Tibial nerve (tissue), 4 donors: ENCODE measurements at regions not wholly inside any gene's neighbourhood (a gene's known extent, or its start where the extent isn't known, plus 50 kb on each side); places are given as distances from the start of the nearest gene placed in this dataset.

Source experiments
- CTCF ChIP-seq, 5 experiments: fragments of 200-600 bp in 3 of 5; fragments of 450-650 bp in 2 of 5; sonication (generic) in 3 of 5; IDR thresholded peaks; one replicate each; pipeline ENCODE4 v1.5.1; 2016 to 2019; ENCODE audit warnings: antibody characterized with exemption in 5 of 5, mild to moderate bottlenecking in 3 of 5, moderate library complexity in 2 of 5
- EP300 ChIP-seq, 2 donors: sonication (generic); formaldehyde crosslinking; IDR thresholded peaks; one replicate each; pipeline ENCODE4 v1.6.1; 2017; ENCODE audit warnings: antibody characterized with exemption in 2 of 2, mild to moderate bottlenecking in 1 of 2
- POLR2A ChIP-seq, 2 donors: fragments of 450-650 bp; IDR thresholded peaks; one replicate each; pipeline ENCODE4 v1.6.1; 2017; ENCODE audit warnings: antibody characterized with exemption in 2 of 2, mild to moderate bottlenecking in 2 of 2, moderate library complexity in 2 of 2

- no peak for TF ChIP-seq CTCF (IDR thresholded peaks at IDR 0.05)
- TF ChIP-seq POLR2A (IDR thresholded peaks at IDR 0.05) = no peak
- no peak for TF ChIP-seq EP300 (IDR thresholded peaks at IDR 0.05)
Measured at GRCh38 chr2:240199133-240199870, 58.8 kb upstream of the OTOS start.
